Hepatocyte (in vitro differentiated cells): ENCODE measurements at regions not wholly inside any gene's neighbourhood (a gene's known extent, or its start where the extent isn't known, plus 50 kb on each side); places are given as distances from the start of the nearest gene placed in this dataset.

Experiments used
- DNase-seq: peaks from one replicate; pipeline ENCODE4 v3.0.0-alpha.2; 2016; ENCODE audit warnings: low spot score
- H2AFZ ChIP-seq: fragments of 200-600 bp; sonication (generic); 2 replicates; pipeline ENCODE4 v1.6.0; 2016; ENCODE audit warnings: antibody characterized with exemption, mild to moderate bottlenecking
- H3K27ac ChIP-seq: fragments of 200-600 bp; sonication (generic); 2 replicates; pipeline ENCODE4 v1.5.1; 2016; ENCODE audit warnings: mild to moderate bottlenecking
- H3K27me3 ChIP-seq: fragments of 200-600 bp; sonication (generic); 2 replicates; pipeline ENCODE4 v1.6.1; 2016
- H3K36me3 ChIP-seq: fragments of 200-600 bp; sonication (generic); replicated peaks from 2 replicates; pipeline ENCODE4 v1.5.1; 2016; ENCODE audit warnings: low read depth; ENCODE audit not compliant: insufficient read depth
- H3K4me1 ChIP-seq: fragments of 200-600 bp; sonication (generic); 2 replicates; pipeline ENCODE4 v1.5.1; 2016; ENCODE audit warnings: mild to moderate bottlenecking, moderate library complexity; ENCODE audit not compliant: insufficient read depth
- H3K4me2 ChIP-seq: fragments of 200-600 bp; sonication (generic); 2 replicates; pipeline ENCODE4 v1.6.0; 2016
- H3K4me3 ChIP-seq: fragments of 200-600 bp; sonication (generic); 2 replicates; pipeline ENCODE4 v1.5.1; 2016; ENCODE audit warnings: mild to moderate bottlenecking
- H3K79me2 ChIP-seq: fragments of 200-600 bp; sonication (generic); 2 replicates; pipeline ENCODE4 v1.6.0; 2017; ENCODE audit warnings: mild to moderate bottlenecking
- H3K9me2 ChIP-seq: fragments of 200-600 bp; sonication (generic); replicated peaks from 2 replicates; pipeline ENCODE4 v1.6.0; 2017; ENCODE audit warnings: mild to moderate bottlenecking; ENCODE audit not compliant: insufficient read depth
- H3K9me3 ChIP-seq: fragments of 200-600 bp; sonication (generic); 2 replicates; pipeline ENCODE4 v1.5.1; 2016; ENCODE audit warnings: low read depth, mild to moderate bottlenecking
- H4K20me1 ChIP-seq: fragments of 200-600 bp; sonication (generic); 2 replicates; pipeline ENCODE4 v1.6.0; 2016; ENCODE audit warnings: mild to moderate bottlenecking; ENCODE audit not compliant: insufficient read depth, poor library complexity, severe bottlenecking
- EZH2 ChIP-seq: fragments of 200-600 bp; sonication (generic); IDR thresholded peaks from 2 replicates; pipeline ENCODE4 v1.6.1; 2016; ENCODE audit warnings: antibody characterized with exemption, mild to moderate bottlenecking, borderline replicate concordance
- EZH2phosphoT487 ChIP-seq: fragments of 200-600 bp; sonication (generic); IDR thresholded peaks from one replicate; pipeline ENCODE4 v1.6.1; 2018; ENCODE audit warnings: antibody characterized with exemption, mild to moderate bottlenecking, low read depth, moderate library complexity; ENCODE audit not compliant: unreplicated experiment, severe bottlenecking
- WGBS: methylation state at CpG from one replicate; pipeline ENCODE4 v1.1.6; 2016; ENCODE audit warnings: low lambda C conversion rate; ENCODE audit errors: missing lambda C conversion rate; 5-methylcytosine and 5-hydroxymethylcytosine counted together
- TF ChIP-seq, protein P1 (sequence below): fragments of 200-600 bp; sonication (generic); IDR thresholded peaks from 2 replicates; pipeline ENCODE4 v1.5.1; 2016; ENCODE audit warnings: antibody characterized with exemption, mild to moderate bottlenecking; ENCODE audit not compliant: poor library complexity

DNA sequence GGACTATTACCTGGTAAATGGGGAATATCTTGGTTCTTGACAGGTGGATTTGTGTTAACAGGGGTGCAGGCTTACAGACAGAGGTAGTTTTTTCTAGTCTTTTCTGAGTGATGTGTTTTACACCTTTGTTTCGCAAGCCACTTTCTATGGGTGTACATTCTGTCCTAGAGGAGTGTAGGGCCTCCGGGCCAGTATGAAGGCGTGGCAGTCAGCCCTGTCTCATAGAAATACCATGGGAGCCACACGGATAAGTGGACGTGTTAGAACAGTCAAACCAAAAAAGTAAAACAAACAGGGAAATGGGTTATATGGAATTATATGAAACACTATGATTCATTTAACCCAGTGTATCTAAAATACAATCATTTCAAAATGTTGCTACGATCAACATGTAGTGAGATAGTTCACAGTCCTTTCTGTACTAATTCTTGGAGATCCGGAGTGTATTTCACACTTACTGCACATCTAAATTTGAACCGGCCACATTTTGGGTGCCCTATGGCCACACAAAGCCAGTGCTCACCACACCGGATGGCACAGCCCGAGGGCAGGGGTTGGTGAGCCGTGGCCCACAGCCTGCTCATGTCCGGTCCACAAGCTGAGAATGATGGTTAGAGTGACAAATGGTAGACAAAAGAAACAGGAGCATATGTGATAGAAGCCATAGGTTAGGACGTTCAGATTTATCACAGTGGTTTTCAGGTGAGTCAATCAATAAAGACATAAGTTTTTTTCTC is 80.1 kb upstream of the IRX4 start:
- no peak overlapping the region for H3K27ac ChIP-seq
- no peaks in the 10 kb centered on the region for H3K4me1 ChIP-seq
- no peaks in the 10 kb centered on the region for H4K20me1 ChIP-seq
- 87% methylated on average over 13 of the region's 13 CpGs for WGBS
- H3K36me3 ChIP-seq, result no peaks in the 10 kb centered on the region
- H3K9me3 ChIP-seq, result no peaks in the 10 kb centered on the region
- no peak for TF ChIP-seq EZH2phosphoT487
- TF ChIP-seq, protein P1, sequence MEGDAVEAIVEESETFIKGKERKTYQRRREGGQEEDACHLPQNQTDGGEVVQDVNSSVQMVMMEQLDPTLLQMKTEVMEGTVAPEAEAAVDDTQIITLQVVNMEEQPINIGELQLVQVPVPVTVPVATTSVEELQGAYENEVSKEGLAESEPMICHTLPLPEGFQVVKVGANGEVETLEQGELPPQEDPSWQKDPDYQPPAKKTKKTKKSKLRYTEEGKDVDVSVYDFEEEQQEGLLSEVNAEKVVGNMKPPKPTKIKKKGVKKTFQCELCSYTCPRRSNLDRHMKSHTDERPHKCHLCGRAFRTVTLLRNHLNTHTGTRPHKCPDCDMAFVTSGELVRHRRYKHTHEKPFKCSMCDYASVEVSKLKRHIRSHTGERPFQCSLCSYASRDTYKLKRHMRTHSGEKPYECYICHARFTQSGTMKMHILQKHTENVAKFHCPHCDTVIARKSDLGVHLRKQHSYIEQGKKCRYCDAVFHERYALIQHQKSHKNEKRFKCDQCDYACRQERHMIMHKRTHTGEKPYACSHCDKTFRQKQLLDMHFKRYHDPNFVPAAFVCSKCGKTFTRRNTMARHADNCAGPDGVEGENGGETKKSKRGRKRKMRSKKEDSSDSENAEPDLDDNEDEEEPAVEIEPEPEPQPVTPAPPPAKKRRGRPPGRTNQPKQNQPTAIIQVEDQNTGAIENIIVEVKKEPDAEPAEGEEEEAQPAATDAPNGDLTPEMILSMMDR, result no peak
- no peak for TF ChIP-seq EZH2
- H3K79me2 ChIP-seq, result no peaks in the 10 kb centered on the region
- no peak overlapping the region for H3K4me3 ChIP-seq
- no peak overlapping the region for H2AFZ ChIP-seq
- no peaks in the 10 kb centered on the region for H3K9me2 ChIP-seq
- H3K27me3 ChIP-seq, result no peaks in the 10 kb centered on the region
- H3K4me2 ChIP-seq, result no peak overlapping the region
- no peak for DNase-seq

DNA sequence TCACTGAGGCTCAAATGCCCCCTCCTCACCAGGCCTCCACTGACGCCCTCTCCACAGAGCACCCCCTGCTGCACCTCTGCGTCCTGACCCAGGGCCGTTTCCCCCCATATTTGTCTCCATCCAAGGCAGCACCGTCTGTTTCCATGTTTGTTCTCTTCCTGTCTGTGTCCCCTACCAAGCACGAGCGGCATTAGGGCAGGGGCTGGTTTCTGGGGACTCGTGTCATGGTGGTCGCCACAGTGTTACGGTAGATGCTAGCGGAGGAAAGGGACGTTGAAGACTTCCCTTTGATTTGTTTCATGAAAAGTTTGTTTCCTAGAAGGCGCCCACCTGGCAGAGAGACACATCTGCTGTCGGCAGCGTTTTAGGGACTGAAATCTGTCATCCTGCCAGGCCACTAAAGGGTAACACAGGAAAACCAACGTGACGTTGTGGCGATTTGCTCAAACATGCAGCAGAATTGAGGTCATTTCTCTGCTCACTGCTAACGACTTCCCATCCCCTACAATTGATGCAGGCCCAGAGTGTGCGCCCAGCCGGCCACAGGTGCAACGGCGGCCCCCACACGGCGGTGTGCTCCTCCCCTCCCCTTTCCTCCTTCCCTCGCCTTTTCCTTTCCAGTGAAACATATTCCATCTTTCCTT is 79.3 kb upstream of the IRX4 start:
- H3K27me3 ChIP-seq, result no peaks in the 10 kb centered on the region
- H3K9me2 ChIP-seq, result no peaks in the 10 kb centered on the region
- H3K79me2 ChIP-seq, result no peaks in the 10 kb centered on the region
- no peaks in the 10 kb centered on the region for H4K20me1 ChIP-seq
- no peak overlapping the region for H3K4me2 ChIP-seq
- H3K4me1 ChIP-seq, result no peaks in the 10 kb centered on the region
- no peak overlapping the region for H2AFZ ChIP-seq
- H3K27ac ChIP-seq, result no peak overlapping the region
- no peaks in the 10 kb centered on the region for H3K36me3 ChIP-seq
- TF ChIP-seq, protein P1, result no peak
- TF ChIP-seq EZH2phosphoT487, result no peak
- TF ChIP-seq EZH2, result no peak
- 88% methylated on average over 25 of the region's 25 CpGs for WGBS
- H3K4me3 ChIP-seq, result no peak overlapping the region
- no peaks in the 10 kb centered on the region for H3K9me3 ChIP-seq
- DNase-seq, result no peak

DNA sequence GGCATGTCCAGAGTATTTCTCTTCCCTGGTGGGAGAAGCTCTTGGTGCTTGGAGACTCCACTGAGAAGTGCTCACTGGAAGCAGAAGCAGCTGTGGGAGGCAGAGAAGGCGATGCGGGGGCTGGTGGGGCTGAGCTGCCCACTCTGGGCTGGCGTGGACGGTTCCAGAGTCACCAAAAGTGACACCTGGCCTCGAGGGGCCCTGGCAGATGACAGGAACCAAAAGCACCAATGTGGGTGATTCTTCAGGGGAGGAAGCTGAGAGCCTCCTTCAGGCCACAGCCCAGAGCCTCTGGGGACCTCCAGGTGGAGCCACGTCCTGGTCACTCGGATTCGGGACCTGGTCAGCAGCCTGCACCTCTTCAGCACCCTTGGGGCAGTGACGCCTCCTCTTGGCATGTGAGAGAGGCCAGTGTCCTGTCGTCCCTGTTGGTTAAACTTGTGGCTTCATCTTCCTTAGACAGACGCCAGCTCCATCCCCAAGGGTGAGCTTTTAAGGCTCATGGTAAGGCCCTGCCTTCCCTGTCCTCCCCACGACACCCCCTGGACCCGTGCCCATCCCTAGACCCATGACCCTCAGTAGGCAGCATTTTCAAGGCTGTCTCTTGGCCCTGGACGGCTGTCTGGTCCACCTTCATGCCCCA is 78.7 kb upstream of the IRX4 start:
- WGBS, result 84% methylated on average over 14 of the region's 14 CpGs
- no peaks in the 10 kb centered on the region for H3K9me2 ChIP-seq
- H2AFZ ChIP-seq, result no peak overlapping the region
- no peak overlapping the region for H3K27ac ChIP-seq
- TF ChIP-seq, protein P1, result no peak
- TF ChIP-seq EZH2 (no peak), EZH2phosphoT487 (no peak)
- no peak overlapping the region for H3K4me3 ChIP-seq
- no peaks in the 10 kb centered on the region for H4K20me1 ChIP-seq
- no peaks in the 10 kb centered on the region for H3K4me1 ChIP-seq
- H3K27me3 ChIP-seq, result no peaks in the 10 kb centered on the region
- no peaks in the 10 kb centered on the region for H3K36me3 ChIP-seq
- no peaks in the 10 kb centered on the region for H3K9me3 ChIP-seq
- no peak overlapping the region for H3K4me2 ChIP-seq
- no peaks in the 10 kb centered on the region for H3K79me2 ChIP-seq
- no peak for DNase-seq
